SHP77 (cell line): ENCODE measurements at regions not wholly inside any gene's neighbourhood (a gene's known extent, or its start where the extent isn't known, plus 50 kb on each side); places are given as distances from the start of the nearest gene placed in this dataset.

Experiments
- DNase-seq, 2 experiments: peaks; one replicate each; lab custom pipeline; 2025; lab: John Stamatoyannopoulos, UW

GRCh38 chr9:87118594-87118993 is 171.3 kb upstream of the GAS1 start:
- no peak for DNase-seq

GRCh38 chr9:87119328-87119881 is 172.1 kb upstream of the GAS1 start:
- no peak for DNase-seq

GRCh38 chr9:87120610-87121009 is 173.3 kb upstream of the GAS1 start:
- no peak for DNase-seq

- DNase-seq: no peak
Observed at GRCh38 chr9:87122947-87123685, 175.8 kb upstream of the GAS1 start.

GRCh38 chr9:87123830-87124229 is 176.5 kb upstream of the GAS1 start:
- DNase-seq: no peak

- DNase-seq: no peak
Observed at GRCh38 chr9:87125819-87126218, 178.5 kb upstream of the GAS1 start.

GRCh38 chr9:87127543-87127942 is 180.2 kb upstream of the GAS1 start:
- no peak for DNase-seq

GRCh38 chr9:87127978-87128614 is 180.8 kb upstream of the GAS1 start:
- no peak for DNase-seq

GRCh38 chr9:87128844-87129493 is 181.7 kb upstream of the GAS1 start:
- no peak for DNase-seq

- no peak for DNase-seq
Observed at GRCh38 chr9:87135074-87135473, 187.8 kb upstream of the GAS1 start.

GRCh38 chr9:87137718-87138117 is 190.4 kb upstream of the GAS1 start:
- no peak for DNase-seq

- no peak for DNase-seq
Observed at GRCh38 chr9:87138128-87139040, 191.1 kb upstream of the GAS1 start.

GRCh38 chr9:87139099-87139730 is 191.9 kb upstream of the GAS1 start:
- DNase-seq: no peak

GRCh38 chr9:87140142-87140541 is 192.8 kb upstream of the GAS1 start:
- no peak for DNase-seq

GRCh38 chr9:87140605-87141109 is 193.4 kb upstream of the GAS1 start:
- no peak for DNase-seq

GRCh38 chr9:87141124-87141523 is 193.8 kb upstream of the GAS1 start:
- no peak for DNase-seq

GRCh38 chr9:87146933-87147332 is 199.6 kb upstream of the GAS1 start:
- no peak for DNase-seq

- no peak for DNase-seq
Observed at GRCh38 chr9:87147839-87148238, 200.5 kb upstream of the GAS1 start.

- DNase-seq: no peak
Observed at GRCh38 chr9:87148331-87149104, 201.2 kb upstream of the GAS1 start.

- DNase-seq: no peak
Observed at GRCh38 chr9:87149799-87150198, 202.5 kb upstream of the GAS1 start.
